GM12892 (cell line): ENCODE measurements at regions not wholly inside any gene's neighbourhood (a gene's known extent, or its start where the extent isn't known, plus 50 kb on each side); places are given as distances from the start of the nearest gene placed in this dataset.

Experiments used
- DNase-seq: peaks from one replicate; pipeline ENCODE4 v3.0.0; 2011; ENCODE audit not compliant: insufficient read length
- FAIRE-seq: peaks from 2 replicates; lab custom pipeline; 2011; peaks lifted over from hg19 to GRCh38; lab: Jason Lieb, UNC
- POLR2A ChIP-seq: IDR thresholded peaks from 2 replicates; pipeline ENCODE4 v1.6.1; 2011; ENCODE audit warnings: low read depth, low read length, control low read depth
- POLR2AphosphoS5 ChIP-seq: IDR thresholded peaks from 2 replicates; pipeline ENCODE4 v1.6.1; 2011; ENCODE audit warnings: low read depth, low read length, control low read depth
- TAF1 ChIP-seq: IDR thresholded peaks from 2 replicates; pipeline ENCODE4 v1.6.1; 2011; ENCODE audit warnings: low read depth, mild to moderate bottlenecking, control low read depth, low read length, borderline replicate concordance

DNA sequence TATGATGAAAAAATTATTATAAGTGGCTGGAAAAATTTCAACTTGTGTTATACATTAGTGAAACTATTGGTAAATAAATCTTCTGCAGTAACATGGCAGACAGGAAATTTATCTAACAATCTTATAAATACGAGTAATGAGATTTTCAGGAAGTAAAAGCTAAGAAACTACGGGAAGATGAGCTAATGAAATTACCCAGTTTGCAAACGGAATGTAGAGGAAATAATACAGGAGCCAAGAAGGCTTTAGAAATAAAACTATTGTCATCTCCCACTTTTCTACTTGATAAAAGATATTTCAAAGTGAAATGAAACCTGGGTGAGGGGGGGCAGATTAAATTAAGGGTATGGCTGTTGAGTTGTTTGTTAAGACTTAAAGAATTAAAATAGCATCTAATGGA is 332.5 kb upstream of the SORCS1 start:
- FAIRE-seq, result no peak
- TF ChIP-seq POLR2AphosphoS5 (no peak), TAF1 (no peak), POLR2A (no peak)
- no peak for DNase-seq

DNA sequence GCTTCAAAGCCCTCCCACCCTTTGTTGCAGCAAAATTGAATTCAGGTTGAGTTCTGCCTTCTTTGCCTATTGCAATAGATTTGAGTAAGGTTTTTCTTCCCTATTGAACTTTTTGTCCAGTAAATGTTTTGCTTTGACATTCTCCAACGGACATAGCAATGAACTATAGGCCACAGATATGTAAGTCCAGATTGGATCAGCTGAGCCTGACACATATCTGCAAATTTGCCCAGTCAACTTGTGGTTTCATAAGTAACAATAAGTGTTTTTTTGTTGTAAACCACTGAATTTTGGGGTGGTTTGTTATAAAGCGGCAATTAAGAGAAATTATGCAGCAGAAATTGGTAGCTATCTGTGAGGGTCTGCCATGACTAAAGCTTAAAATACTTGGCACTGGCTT is 332.1 kb upstream of the SORCS1 start:
- TF ChIP-seq POLR2AphosphoS5, result no peak
- TF ChIP-seq TAF1, result no peak
- no peak for TF ChIP-seq POLR2A
- no peak for FAIRE-seq
- no peak for DNase-seq

DNA sequence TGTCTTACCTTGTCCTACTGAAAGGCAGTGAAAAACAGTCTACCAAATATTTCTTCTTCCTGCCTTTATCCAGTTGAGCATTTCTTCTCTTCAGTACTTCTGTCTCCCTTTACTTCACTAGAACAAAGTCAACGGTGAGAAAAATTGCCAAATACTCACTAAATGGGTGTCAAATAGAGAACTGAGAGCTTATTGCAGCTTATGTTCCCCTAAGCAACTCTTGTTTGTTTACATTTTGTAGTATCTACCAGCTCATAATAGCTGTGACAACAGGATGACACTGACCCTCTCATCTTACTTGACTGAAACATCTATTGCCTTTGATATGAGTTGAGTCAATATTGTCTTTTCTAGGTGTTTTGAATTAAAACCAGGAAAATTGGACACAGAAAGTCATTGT is 327.9 kb upstream of the SORCS1 start:
- TF ChIP-seq POLR2A (no peak), POLR2AphosphoS5 (no peak), TAF1 (no peak)
- DNase-seq (no peak), FAIRE-seq (peak; percentile 80)

DNA sequence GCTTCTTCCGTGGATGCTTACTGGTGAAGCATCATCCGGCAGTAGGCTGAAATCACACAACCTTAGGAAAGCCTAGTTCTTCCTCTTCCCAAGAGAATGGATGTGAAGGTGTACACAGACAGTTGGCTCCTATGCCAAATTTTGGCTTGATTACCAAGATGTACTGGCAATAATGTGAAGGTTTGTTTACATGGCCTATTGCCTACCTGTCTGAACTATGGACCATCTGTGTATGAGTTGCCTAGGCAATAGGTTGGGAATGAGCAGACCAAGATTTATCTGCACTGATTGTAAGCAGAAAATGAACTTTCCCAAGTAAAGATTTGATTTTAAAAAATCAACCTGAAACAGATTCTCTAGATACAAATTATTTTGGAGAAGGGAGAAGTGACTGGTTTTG is 325.9 kb upstream of the SORCS1 start:
- no peak for DNase-seq
- no peak for FAIRE-seq
- no peak for TF ChIP-seq TAF1
- TF ChIP-seq POLR2A, result no peak
- TF ChIP-seq POLR2AphosphoS5, result no peak

DNA sequence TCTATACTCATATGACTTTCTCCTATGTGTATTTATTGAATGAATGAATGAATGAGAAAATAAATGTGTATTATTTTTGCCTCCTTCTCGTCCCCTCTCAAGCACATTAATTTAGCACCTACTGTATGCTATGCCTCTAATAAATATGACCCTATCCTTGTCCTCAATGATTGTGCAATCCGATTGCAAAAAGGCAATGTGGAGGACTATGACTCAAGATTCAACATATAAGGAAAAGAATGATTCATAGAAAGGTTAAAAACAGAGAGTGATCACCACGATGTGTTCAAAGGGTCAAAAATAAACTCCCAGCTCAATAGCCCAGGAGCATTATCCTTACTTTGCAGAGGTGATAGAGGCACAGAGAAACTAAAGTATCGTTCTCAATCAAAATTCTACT is 322.8 kb upstream of the SORCS1 start:
- TF ChIP-seq TAF1 (no peak), POLR2AphosphoS5 (no peak), POLR2A (no peak)
- FAIRE-seq (no peak), DNase-seq (no peak)

DNA sequence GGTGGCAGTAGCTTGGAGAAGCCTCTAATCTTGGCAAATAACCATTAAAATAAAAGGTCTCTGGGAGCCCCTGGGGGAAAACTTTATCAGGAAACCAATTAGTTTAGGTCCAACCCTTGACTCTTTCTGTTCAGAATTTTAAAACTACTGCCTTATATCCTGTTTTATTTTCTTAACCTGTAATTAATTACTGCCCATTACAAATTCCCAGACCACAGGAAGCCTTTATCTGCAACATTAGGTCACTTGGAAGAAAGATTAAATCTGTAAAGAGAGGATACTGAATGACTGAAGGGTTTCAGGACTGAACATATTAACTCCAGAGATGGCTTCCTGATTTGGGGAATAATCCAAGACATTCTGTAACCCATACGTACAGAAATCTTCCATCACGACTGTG is 320.5 kb upstream of the SORCS1 start:
- no peak for FAIRE-seq
- no peak for DNase-seq

DNA sequence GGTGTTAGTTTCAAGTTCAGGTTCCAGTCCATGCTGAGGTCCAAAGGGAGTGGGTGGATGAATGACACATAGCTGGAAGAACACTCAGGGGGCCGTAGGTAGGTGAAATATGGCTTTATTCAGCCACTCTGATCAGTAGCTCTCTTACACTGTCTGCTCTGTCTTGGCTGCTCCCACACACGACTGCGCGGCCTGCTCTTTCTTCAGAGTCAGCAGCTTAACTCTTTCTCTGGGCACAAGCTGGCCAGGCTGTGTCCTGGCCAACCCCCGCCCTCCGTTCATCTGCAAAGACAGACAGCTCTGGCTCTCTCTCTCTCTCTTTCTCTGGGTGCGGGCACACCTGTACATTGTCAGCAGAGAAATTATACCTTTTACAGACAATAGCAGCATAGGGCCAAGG is 317.4 kb upstream of the SORCS1 start:
- no peak for TF ChIP-seq POLR2AphosphoS5
- no peak for TF ChIP-seq TAF1
- no peak for TF ChIP-seq POLR2A
- FAIRE-seq, result no peak
- DNase-seq, result no peak

More for the DNA sequence above, 320.5 kb upstream of the SORCS1 start:
- TF ChIP-seq TAF1 (no peak), POLR2AphosphoS5 (no peak), POLR2A (no peak)

DNA sequence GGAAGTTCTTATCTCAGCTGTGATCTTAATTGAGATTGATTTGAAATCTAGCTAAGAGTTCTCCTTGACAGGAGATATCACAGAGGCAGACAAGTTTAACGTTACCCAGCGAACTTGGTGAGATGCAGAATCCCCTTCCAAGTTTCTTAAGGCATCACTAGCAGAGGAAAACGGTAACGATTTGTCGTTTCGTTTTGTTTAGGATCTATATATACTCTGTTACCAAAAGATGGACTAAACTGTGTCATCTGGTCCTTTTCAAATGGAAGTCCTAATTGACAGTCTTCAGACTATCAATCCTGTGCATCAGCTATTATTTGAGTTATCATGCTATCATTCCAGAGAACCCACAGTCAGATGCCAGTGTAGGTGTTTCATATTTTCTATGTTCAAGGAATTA is 316.7 kb upstream of the SORCS1 start:
- no peak for DNase-seq
- no peak for TF ChIP-seq POLR2AphosphoS5
- TF ChIP-seq TAF1, result no peak
- no peak for TF ChIP-seq POLR2A
- FAIRE-seq, result peak; percentile 50

DNA sequence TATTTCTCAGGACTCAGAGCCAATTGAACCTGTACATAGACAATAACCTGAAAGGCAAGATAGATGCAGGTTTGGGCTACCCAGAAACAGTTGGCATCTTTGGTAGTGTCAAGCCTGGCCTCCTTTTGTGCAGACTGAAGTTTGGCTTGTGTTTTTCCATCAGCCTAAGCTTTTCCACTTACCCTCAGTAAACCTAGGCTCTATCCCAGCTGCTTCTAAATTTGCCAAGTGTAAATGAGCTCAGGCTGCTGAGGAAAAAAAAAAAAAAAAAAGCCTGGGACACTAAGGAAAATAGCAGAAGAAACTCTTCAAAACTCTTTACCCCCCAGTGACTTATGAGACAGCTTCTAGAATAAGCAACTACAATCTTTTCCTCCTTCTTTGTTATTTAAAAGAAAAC is 316.3 kb upstream of the SORCS1 start:
- no peak for TF ChIP-seq POLR2A
- no peak for TF ChIP-seq POLR2AphosphoS5
- TF ChIP-seq TAF1, result no peak
- FAIRE-seq, result no peak
- no peak for DNase-seq

DNA sequence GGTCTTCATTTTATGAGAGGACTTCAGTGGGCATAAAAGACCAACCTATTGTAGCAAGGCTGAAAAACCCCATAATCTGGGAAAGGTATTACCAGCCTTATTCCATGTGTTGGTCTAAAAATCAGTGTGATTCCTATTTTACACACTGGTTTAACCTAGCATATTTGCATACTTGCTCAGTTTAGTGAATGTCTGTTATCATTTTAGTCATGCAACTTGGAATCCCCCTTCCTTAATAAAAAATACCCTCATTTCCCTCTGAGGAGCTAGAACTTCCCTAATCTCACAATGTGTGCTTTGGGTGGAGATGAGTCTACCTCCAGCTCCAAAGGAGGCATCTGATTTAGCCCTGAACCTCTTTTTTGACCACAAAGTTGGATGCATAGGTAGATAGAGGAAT is 312.8 kb upstream of the SORCS1 start:
- DNase-seq (no peak), FAIRE-seq (peak; percentile 60)
- TF ChIP-seq POLR2A, result no peak
- no peak for TF ChIP-seq POLR2AphosphoS5
- no peak for TF ChIP-seq TAF1

DNA sequence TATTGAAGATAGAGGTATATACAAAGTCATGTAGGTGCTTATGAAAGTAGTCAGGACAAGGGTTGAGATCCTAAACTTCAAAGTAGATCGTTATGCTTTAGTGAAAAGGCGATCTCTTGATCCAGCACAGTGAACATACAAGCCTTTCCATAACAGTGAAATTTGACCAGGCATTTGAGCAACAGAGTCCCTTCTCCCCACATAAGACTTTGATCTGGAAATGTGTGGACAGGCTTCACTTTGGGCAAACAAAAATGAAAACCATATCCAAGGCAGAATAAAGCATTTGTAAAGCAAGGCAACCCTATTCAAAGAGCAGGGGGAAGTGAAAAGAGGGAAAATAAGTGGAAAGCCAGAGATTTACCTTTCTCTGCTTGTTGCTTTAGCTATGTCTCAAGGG is 311.9 kb upstream of the SORCS1 start:
- FAIRE-seq (peak; percentile 62), DNase-seq (no peak)
- TF ChIP-seq POLR2A, result no peak
- TF ChIP-seq TAF1, result no peak
- no peak for TF ChIP-seq POLR2AphosphoS5

DNA sequence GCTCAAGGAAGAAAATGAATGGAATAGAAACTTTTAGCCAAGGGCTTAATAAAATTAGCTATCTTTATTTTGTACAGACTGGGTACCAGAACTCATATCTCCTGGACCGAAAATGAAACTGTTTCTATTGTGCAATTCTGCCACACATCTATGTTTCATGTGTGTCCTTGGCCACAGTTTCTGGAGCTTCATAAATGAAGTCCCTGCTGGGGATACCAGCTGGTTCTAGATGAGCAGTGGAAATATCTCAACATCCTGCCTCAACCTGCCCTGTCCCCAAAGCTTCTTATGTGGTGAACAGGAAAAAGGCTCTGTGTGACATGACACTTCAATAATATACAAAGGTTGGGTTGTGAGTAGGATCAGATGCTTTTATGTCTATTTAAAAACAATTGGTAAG is 310.1 kb upstream of the SORCS1 start:
- FAIRE-seq (peak; percentile 42), DNase-seq (no peak)
- no peak for TF ChIP-seq TAF1
- no peak for TF ChIP-seq POLR2A
- no peak for TF ChIP-seq POLR2AphosphoS5

DNA sequence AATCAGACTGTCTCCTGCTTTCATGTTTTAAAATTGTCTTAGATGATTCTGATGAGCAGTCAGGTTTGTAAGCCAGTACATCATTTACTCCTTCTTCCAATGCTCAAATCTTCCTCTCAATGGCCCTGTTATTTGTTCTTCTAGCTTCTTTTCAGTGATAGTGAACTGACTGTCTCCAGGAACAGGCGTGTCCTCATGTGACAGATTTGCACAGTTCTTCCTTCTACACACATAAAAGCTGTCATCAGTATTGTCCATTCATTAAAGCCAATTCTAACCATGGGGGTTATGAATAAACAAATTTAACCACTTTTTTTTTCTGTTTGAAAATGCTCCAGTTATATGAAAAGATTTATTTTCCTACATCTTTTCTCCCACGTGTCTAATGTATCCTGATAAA is 308.7 kb upstream of the SORCS1 start:
- FAIRE-seq (no peak), DNase-seq (no peak)
- TF ChIP-seq POLR2A (no peak), TAF1 (no peak), POLR2AphosphoS5 (no peak)
